CD4-positive, CD25-positive, alpha-beta regulatory T cell (primary cell): ENCODE measurements at regions not wholly inside any gene's neighbourhood (a gene's known extent, or its start where the extent isn't known, plus 50 kb on each side); places are given as distances from the start of the nearest gene placed in this dataset.

Experiments
- ATAC-seq, 2 donors: fragments of 150-1000 bp; cut with Tn5 transposase; one replicate each; pipeline ENCODE4 v1.10.0; 2021; ENCODE audit warnings: low read depth in 2 of 2, moderate number of reproducible peaks in 2 of 2, moderate library complexity in 1 of 2
- DNase-seq, 3 donors: peaks; one replicate each; pipeline versions ENCODE4 v3.0.0 to v3.0.0-alpha.2; 2012 to 2022; ENCODE audit warnings: mixed read lengths in 1 of 3
- H3K27ac ChIP-seq: one replicate; pipeline ENCODE4 v1.7.0; 2013; ENCODE audit warnings: mild to moderate bottlenecking, low read length; ENCODE audit not compliant: insufficient read depth, poor library complexity, severe bottlenecking
- H3K27me3 ChIP-seq: one replicate; pipeline ENCODE4 v1.7.0; 2013; ENCODE audit warnings: low read length; ENCODE audit not compliant: control insufficient read depth, insufficient read depth
- H3K36me3 ChIP-seq: one replicate; pipeline ENCODE4 v1.7.0; 2013; ENCODE audit warnings: mild to moderate bottlenecking, low read length, moderate library complexity; ENCODE audit not compliant: control insufficient read depth, insufficient read depth
- H3K4me1 ChIP-seq: 2 replicates; pipeline ENCODE4 v1.7.0; 2013; ENCODE audit warnings: mild to moderate bottlenecking, low read length; ENCODE audit not compliant: insufficient read depth, control insufficient read depth, poor library complexity, severe bottlenecking
- H3K4me3 ChIP-seq: one replicate; pipeline ENCODE4 v1.7.0; 2013; ENCODE audit warnings: low read depth, mild to moderate bottlenecking, low read length, moderate library complexity
- H3K9me3 ChIP-seq, 2 experiments: 1 replicate in 1 of 2; 2 replicates in 1 of 2; pipeline ENCODE4 v1.7.0; 2013; ENCODE audit warnings: low read length in 2 of 2, mild to moderate bottlenecking in 1 of 2, moderate library complexity in 1 of 2; ENCODE audit not compliant: control insufficient read depth in 2 of 2
- H3K27ac Mint-ChIP-seq, 3 donors: one replicate each; pipeline ENCODE4 v1.8.0; 2020 to 2022; ENCODE audit warnings: mild to moderate bottlenecking in 3 of 3, mixed read lengths in 3 of 3, moderate library complexity in 2 of 3
- H3K27me3 Mint-ChIP-seq: one replicate; pipeline ENCODE4 v1.8.0; 2022; ENCODE audit warnings: mild to moderate bottlenecking, mixed read lengths
- H3K36me3 Mint-ChIP-seq: one replicate; pipeline ENCODE4 v1.8.0; 2020; ENCODE audit warnings: mixed read lengths
- H3K4me1 Mint-ChIP-seq, 4 donors: one replicate each; pipeline ENCODE4 v1.8.0; 2020 to 2022; ENCODE audit warnings: mixed read lengths in 4 of 4, mild to moderate bottlenecking in 1 of 4
- H3K4me3 Mint-ChIP-seq, 4 donors: one replicate each; pipeline ENCODE4 v1.8.0; 2020 to 2022; ENCODE audit warnings: mild to moderate bottlenecking in 4 of 4, mixed read lengths in 4 of 4, moderate library complexity in 3 of 4
- H3K9me3 Mint-ChIP-seq, 7 donors: one replicate each; pipeline ENCODE4 v1.8.0; 2020 to 2022; ENCODE audit warnings: mixed read lengths in 7 of 7, mild to moderate bottlenecking in 3 of 7, moderate library complexity in 2 of 7

GRCh38 chr11:116420030-116420429 lies 352.8 kb downstream of the BUD13 start:
- DNase-seq (no peak), ATAC-seq (no peak)
- Histone ChIP-seq H3K4me1 (no peaks in the 10 kb centered on the region), H3K9me3 (no peaks in the 10 kb centered on the region), H3K27me3 (no peaks in the 10 kb centered on the region), H3K4me3 (no peak overlapping the region), H3K27ac (no peak overlapping the region), H3K36me3 (no peaks in the 10 kb centered on the region)
- H3K4me3 Mint-ChIP-seq: no peak overlapping the region
- no peaks in the 10 kb centered on the region for H3K36me3 Mint-ChIP-seq
- H3K9me3 Mint-ChIP-seq: peaks cover 0 to 4% (median 0%) of the 10 kb centered on the region in 7 donors
- no peak overlapping the region for H3K27ac Mint-ChIP-seq
- H3K4me1 Mint-ChIP-seq: no peaks in the 10 kb centered on the region
- H3K27me3 Mint-ChIP-seq: peaks cover 7% of the 10 kb centered on the region

- Mint-ChIP-seq H3K36me3 (no peaks in the 10 kb centered on the region), H3K4me1 (no peaks in the 10 kb centered on the region), H3K27me3 (no peaks in the 10 kb centered on the region), H3K4me3 (no peak overlapping the region), H3K9me3 (peaks cover 0 to 1% (median 0%) of the 10 kb centered on the region in 7 donors), H3K27ac (no peak overlapping the region)
- H3K4me3 ChIP-seq: no peak overlapping the region
- ATAC-seq (no peak), DNase-seq (no peak)
- no peaks in the 10 kb centered on the region for H3K36me3 ChIP-seq
- H3K4me1 ChIP-seq: no peaks in the 10 kb centered on the region
- no peak overlapping the region for H3K27ac ChIP-seq
- no peaks in the 10 kb centered on the region for H3K9me3 ChIP-seq
- no peaks in the 10 kb centered on the region for H3K27me3 ChIP-seq
Observed at GRCh38 chr11:116418388-116419041, 354.3 kb downstream of the BUD13 start.

GRCh38 chr11:116416852-116417251 lies 355.9 kb downstream of the BUD13 start:
- H3K36me3 Mint-ChIP-seq: no peaks in the 10 kb centered on the region
- H3K9me3 Mint-ChIP-seq: peaks cover 0 to 3% (median 0%) of the 10 kb centered on the region in 7 donors
- ATAC-seq (no peak), DNase-seq (no peak)
- no peak overlapping the region for H3K4me3 Mint-ChIP-seq
- no peak overlapping the region for H3K4me3 ChIP-seq
- H3K27me3 ChIP-seq: no peaks in the 10 kb centered on the region
- no peaks in the 10 kb centered on the region for H3K9me3 ChIP-seq
- no peaks in the 10 kb centered on the region for H3K4me1 Mint-ChIP-seq
- no peaks in the 10 kb centered on the region for H3K36me3 ChIP-seq
- no peaks in the 10 kb centered on the region for H3K27me3 Mint-ChIP-seq
- H3K27ac Mint-ChIP-seq: no peak overlapping the region
- H3K27ac ChIP-seq: no peak overlapping the region
- no peaks in the 10 kb centered on the region for H3K4me1 ChIP-seq

- Histone ChIP-seq H3K27ac (no peak overlapping the region), H3K27me3 (peaks cover 3% of the 10 kb centered on the region), H3K36me3 (no peaks in the 10 kb centered on the region), H3K4me3 (no peak overlapping the region), H3K4me1 (no peaks in the 10 kb centered on the region), H3K9me3 (no peaks in the 10 kb centered on the region)
- H3K27me3 Mint-ChIP-seq: no peaks in the 10 kb centered on the region
- ATAC-seq (no peak), DNase-seq (no peak)
- H3K9me3 Mint-ChIP-seq: peaks cover 0 to 3% (median 0%) of the 10 kb centered on the region in 7 donors
- H3K4me3 Mint-ChIP-seq: no peak overlapping the region
- no peak overlapping the region for H3K27ac Mint-ChIP-seq
- H3K4me1 Mint-ChIP-seq: no peaks in the 10 kb centered on the region
- H3K36me3 Mint-ChIP-seq: no peaks in the 10 kb centered on the region
Observed at GRCh38 chr11:116415095-116415494, 357.7 kb downstream of the BUD13 start.

GRCh38 chr11:116414357-116414880 lies 358.4 kb downstream of the BUD13 start:
- Mint-ChIP-seq H3K9me3 (peaks cover 0 to 3% (median 0%) of the 10 kb centered on the region in 7 donors), H3K27me3 (no peaks in the 10 kb centered on the region), H3K27ac (no peak overlapping the region), H3K4me1 (no peaks in the 10 kb centered on the region), H3K36me3 (no peaks in the 10 kb centered on the region), H3K4me3 (no peak overlapping the region)
- no peaks in the 10 kb centered on the region for H3K36me3 ChIP-seq
- no peak for DNase-seq
- no peaks in the 10 kb centered on the region for H3K9me3 ChIP-seq
- no peak overlapping the region for H3K4me3 ChIP-seq
- ATAC-seq: no peak
- peaks cover 3% of the 10 kb centered on the region for H3K27me3 ChIP-seq
- no peak overlapping the region for H3K27ac ChIP-seq
- no peaks in the 10 kb centered on the region for H3K4me1 ChIP-seq

- no peaks in the 10 kb centered on the region for H3K9me3 ChIP-seq
- H3K4me1 ChIP-seq: no peaks in the 10 kb centered on the region
- no peak for ATAC-seq
- H3K36me3 Mint-ChIP-seq: no peaks in the 10 kb centered on the region
- no peaks in the 10 kb centered on the region for H3K27me3 Mint-ChIP-seq
- no peak overlapping the region for H3K27ac Mint-ChIP-seq
- no peak overlapping the region for H3K27ac ChIP-seq
- H3K36me3 ChIP-seq: no peaks in the 10 kb centered on the region
- no peak overlapping the region for H3K4me3 Mint-ChIP-seq
- H3K27me3 ChIP-seq: peaks cover 3% of the 10 kb centered on the region
- DNase-seq: no peak
- H3K9me3 Mint-ChIP-seq: peaks cover 0 to 3% (median 0%) of the 10 kb centered on the region in 7 donors
- H3K4me1 Mint-ChIP-seq: no peaks in the 10 kb centered on the region
- H3K4me3 ChIP-seq: no peak overlapping the region
Observed at GRCh38 chr11:116413301-116414242, 359.2 kb downstream of the BUD13 start.

- no peak overlapping the region for H3K4me3 ChIP-seq
- H3K36me3 ChIP-seq: no peaks in the 10 kb centered on the region
- no peaks in the 10 kb centered on the region for H3K27me3 Mint-ChIP-seq
- no peaks in the 10 kb centered on the region for H3K36me3 Mint-ChIP-seq
- H3K4me1 ChIP-seq: no peaks in the 10 kb centered on the region
- H3K4me1 Mint-ChIP-seq: no peaks in the 10 kb centered on the region
- H3K9me3 ChIP-seq: no peaks in the 10 kb centered on the region
- H3K27me3 ChIP-seq: peaks cover 3% of the 10 kb centered on the region
- H3K9me3 Mint-ChIP-seq: peaks cover 0 to 2% (median 0%) of the 10 kb centered on the region in 7 donors
- DNase-seq: no peak
- no peak overlapping the region for H3K4me3 Mint-ChIP-seq
- ATAC-seq: no peak
- no peak overlapping the region for H3K27ac Mint-ChIP-seq
- H3K27ac ChIP-seq: no peak overlapping the region
Observed at GRCh38 chr11:116412118-116412889, 360.5 kb downstream of the BUD13 start.
